Stimulated activated naive B cell treated with anti-CD40 and anti-IgM and Interleukin-4, amounts not matched to agents 10 μg/mL and 1 μg/mL and 100 μg/mL, for 72 hours (primary cell): ENCODE measurements at regions not wholly inside any gene's neighbourhood (a gene's known extent, or its start where the extent isn't known, plus 50 kb on each side); places are given as distances from the start of the nearest gene placed in this dataset.

Experiments used
- ATAC-seq, 2 donors: fragments of 150-1000 bp; cut with Tn5 transposase; replicated peaks; 2 replicates each; pipeline ENCODE4 v1.10.0; 2021; ENCODE audit warnings: moderate library complexity in 1 of 2
- DNase-seq: peaks from one replicate; pipeline ENCODE4 v3.0.0; 2021
- H3K27ac Mint-ChIP-seq: one replicate; pipeline ENCODE4 v1.8.0; 2022; ENCODE audit warnings: mild to moderate bottlenecking, mixed read lengths
- H3K27me3 Mint-ChIP-seq, 2 donors: one replicate each; pipeline ENCODE4 v1.8.0; 2022; ENCODE audit warnings: mixed read lengths in 2 of 2
- H3K36me3 Mint-ChIP-seq, 2 donors: one replicate each; pipeline ENCODE4 v1.8.0; 2022; ENCODE audit warnings: mixed read lengths in 2 of 2, mild to moderate bottlenecking in 1 of 2
- H3K4me1 Mint-ChIP-seq, 2 donors: one replicate each; pipeline ENCODE4 v1.8.0; 2022; ENCODE audit warnings: mixed read lengths in 2 of 2, mild to moderate bottlenecking in 1 of 2
- H3K4me3 Mint-ChIP-seq, 2 donors: one replicate each; pipeline ENCODE4 v1.8.0; 2022; ENCODE audit warnings: mild to moderate bottlenecking in 2 of 2, mixed read lengths in 2 of 2, moderate library complexity in 1 of 2
- H3K9me3 Mint-ChIP-seq, 2 donors: one replicate each; pipeline ENCODE4 v1.8.0; 2022; ENCODE audit warnings: mixed read lengths in 2 of 2, mild to moderate bottlenecking in 1 of 2

DNA sequence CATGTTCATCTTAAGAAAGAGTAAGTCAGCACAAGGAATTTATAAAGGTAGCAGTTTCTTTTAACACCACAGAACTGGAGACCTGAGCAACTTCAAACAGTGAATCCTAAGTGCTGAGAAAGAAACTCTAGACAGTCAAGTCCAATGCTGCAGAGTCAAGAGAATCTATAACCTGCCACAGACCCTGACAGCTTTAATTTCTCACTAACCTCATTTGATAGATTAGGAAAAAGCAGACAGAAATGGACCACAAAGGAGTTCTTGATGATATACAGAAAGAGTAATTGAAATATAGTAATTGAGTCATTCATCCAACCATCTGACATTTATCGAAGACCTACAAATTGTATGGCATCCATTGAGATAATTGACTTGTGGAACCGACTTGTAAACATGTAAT lies 847.0 kb downstream of the SORCS1 start:
- H3K4me1 Mint-ChIP-seq, result no peaks in the 10 kb centered on the region
- DNase-seq (no peak), ATAC-seq (no peak)
- H3K27ac Mint-ChIP-seq, result no peak overlapping the region
- no peaks in the 10 kb centered on the region for H3K36me3 Mint-ChIP-seq
- no peaks in the 10 kb centered on the region for H3K27me3 Mint-ChIP-seq
- no peak overlapping the region for H3K4me3 Mint-ChIP-seq
- peaks cover 3 to 5% of the 10 kb centered on the region in 2 donors for H3K9me3 Mint-ChIP-seq

- H3K4me3 Mint-ChIP-seq, result no peak overlapping the region
- ATAC-seq (no peak), DNase-seq (no peak)
- no peaks in the 10 kb centered on the region for H3K9me3 Mint-ChIP-seq
- H3K27ac Mint-ChIP-seq, result no peak overlapping the region
- no peaks in the 10 kb centered on the region for H3K4me1 Mint-ChIP-seq
- no peaks in the 10 kb centered on the region for H3K27me3 Mint-ChIP-seq
- H3K36me3 Mint-ChIP-seq, result no peaks in the 10 kb centered on the region
Observed at GRCh38 chr10:106313041-106313440, 851.5 kb downstream of the SORCS1 start.

GRCh38 chr10:106312087-106312486 lies 852.4 kb downstream of the SORCS1 start:
- no peaks in the 10 kb centered on the region for H3K27me3 Mint-ChIP-seq
- no peaks in the 10 kb centered on the region for H3K4me1 Mint-ChIP-seq
- H3K27ac Mint-ChIP-seq, result no peak overlapping the region
- ATAC-seq (no peak), DNase-seq (no peak)
- no peaks in the 10 kb centered on the region for H3K9me3 Mint-ChIP-seq
- H3K4me3 Mint-ChIP-seq, result no peak overlapping the region
- no peaks in the 10 kb centered on the region for H3K36me3 Mint-ChIP-seq

DNA sequence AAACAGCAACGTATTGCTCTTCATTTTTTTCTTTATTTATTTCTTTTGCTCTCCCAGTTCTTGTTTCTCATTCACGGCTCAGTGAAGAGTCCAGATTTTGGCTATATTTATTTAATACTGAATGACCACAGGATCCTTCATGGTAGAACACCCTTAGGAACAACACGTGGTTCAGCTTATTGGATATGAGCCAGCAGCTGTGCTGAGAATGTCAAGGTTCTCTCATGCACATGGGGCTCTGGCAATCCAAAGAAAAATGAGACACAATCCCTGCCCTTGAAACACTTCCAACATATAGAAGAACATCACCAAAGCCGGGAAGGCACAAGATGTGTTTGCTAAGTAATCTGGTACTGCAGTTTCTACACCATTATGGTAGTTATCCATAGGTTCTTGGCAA lies 852.9 kb downstream of the SORCS1 start:
- Mint-ChIP-seq H3K4me1 (no peaks in the 10 kb centered on the region), H3K27me3 (no peaks in the 10 kb centered on the region), H3K4me3 (no peak overlapping the region), H3K9me3 (no peaks in the 10 kb centered on the region), H3K36me3 (no peaks in the 10 kb centered on the region), H3K27ac (no peak overlapping the region)
- no peak for ATAC-seq
- no peak for DNase-seq

- no peaks in the 10 kb centered on the region for H3K4me1 Mint-ChIP-seq
- H3K27ac Mint-ChIP-seq, result no peak overlapping the region
- H3K9me3 Mint-ChIP-seq, result no peaks in the 10 kb centered on the region
- ATAC-seq, result no peak
- DNase-seq, result no peak
- no peaks in the 10 kb centered on the region for H3K27me3 Mint-ChIP-seq
- H3K4me3 Mint-ChIP-seq, result no peak overlapping the region
- no peaks in the 10 kb centered on the region for H3K36me3 Mint-ChIP-seq
Observed at GRCh38 chr10:106310596-106310995, 853.9 kb downstream of the SORCS1 start.

GRCh38 chr10:106309376-106309775 lies 855.1 kb downstream of the SORCS1 start:
- Mint-ChIP-seq H3K27me3 (no peaks in the 10 kb centered on the region), H3K4me1 (no peaks in the 10 kb centered on the region)

DNA sequence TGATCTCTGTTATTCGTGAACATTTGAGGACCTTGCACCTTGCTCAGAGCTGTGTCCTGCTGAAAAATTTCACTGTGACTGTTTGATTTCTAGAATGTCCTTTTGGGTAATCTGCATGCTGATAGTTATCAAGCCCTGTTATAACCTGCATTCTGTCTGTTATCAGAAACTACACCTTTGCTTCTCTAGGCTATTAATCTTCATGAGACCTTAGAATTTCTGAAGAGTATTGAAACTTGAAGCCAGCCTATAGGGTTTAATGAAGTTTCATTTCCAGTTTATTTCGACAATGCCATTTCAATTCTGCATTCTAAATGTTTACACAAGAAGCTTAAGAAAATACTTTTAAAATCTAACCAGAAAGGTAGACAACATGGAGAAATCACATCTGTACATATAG lies 856.2 kb downstream of the SORCS1 start:
- Mint-ChIP-seq H3K27ac (no peak overlapping the region), H3K4me3 (no peak overlapping the region), H3K27me3 (no peaks in the 10 kb centered on the region), H3K4me1 (no peaks in the 10 kb centered on the region), H3K36me3 (no peaks in the 10 kb centered on the region), H3K9me3 (no peaks in the 10 kb centered on the region)
- DNase-seq (no peak), ATAC-seq (no peak)

More at GRCh38 chr10:106309376-106309775, 855.1 kb downstream of the SORCS1 start:
- DNase-seq, result no peak
- ATAC-seq, result no peak
- H3K4me3 Mint-ChIP-seq, result no peak overlapping the region
- no peaks in the 10 kb centered on the region for H3K9me3 Mint-ChIP-seq
- no peaks in the 10 kb centered on the region for H3K36me3 Mint-ChIP-seq
- no peak overlapping the region for H3K27ac Mint-ChIP-seq

- no peaks in the 10 kb centered on the region for H3K4me1 Mint-ChIP-seq
- no peaks in the 10 kb centered on the region for H3K27me3 Mint-ChIP-seq
- H3K9me3 Mint-ChIP-seq, result peaks cover 0 to 4% of the 10 kb centered on the region in 2 donors
- H3K36me3 Mint-ChIP-seq, result no peaks in the 10 kb centered on the region
- H3K27ac Mint-ChIP-seq, result no peak overlapping the region
- no peak overlapping the region for H3K4me3 Mint-ChIP-seq
- DNase-seq (no peak), ATAC-seq (no peak)
Observed at GRCh38 chr10:106304056-106304455, 860.5 kb downstream of the SORCS1 start.

DNA sequence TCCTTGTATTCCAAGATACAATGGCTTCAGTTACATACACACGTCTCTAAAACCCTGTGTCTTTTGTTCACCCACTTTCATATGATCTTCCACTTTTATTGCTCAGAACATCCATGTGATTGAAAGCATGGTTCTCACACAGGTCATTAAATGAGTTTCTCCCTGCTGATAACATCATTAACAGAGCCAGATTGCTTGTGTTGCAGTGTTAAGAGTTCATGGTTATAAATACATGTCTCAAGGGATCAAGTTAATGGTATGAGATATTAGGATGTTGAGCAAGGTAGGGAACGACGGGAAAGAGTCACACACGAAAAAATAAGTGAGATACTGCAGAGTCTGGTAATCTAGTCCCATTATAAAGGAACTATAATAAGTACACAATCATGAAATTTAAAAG lies 861.5 kb downstream of the SORCS1 start:
- DNase-seq (no peak), ATAC-seq (no peak)
- no peaks in the 10 kb centered on the region for H3K27me3 Mint-ChIP-seq
- no peaks in the 10 kb centered on the region for H3K4me1 Mint-ChIP-seq
- H3K27ac Mint-ChIP-seq, result no peak overlapping the region
- no peak overlapping the region for H3K4me3 Mint-ChIP-seq
- no peaks in the 10 kb centered on the region for H3K36me3 Mint-ChIP-seq
- H3K9me3 Mint-ChIP-seq, result peaks cover 0 to 4% of the 10 kb centered on the region in 2 donors

DNA sequence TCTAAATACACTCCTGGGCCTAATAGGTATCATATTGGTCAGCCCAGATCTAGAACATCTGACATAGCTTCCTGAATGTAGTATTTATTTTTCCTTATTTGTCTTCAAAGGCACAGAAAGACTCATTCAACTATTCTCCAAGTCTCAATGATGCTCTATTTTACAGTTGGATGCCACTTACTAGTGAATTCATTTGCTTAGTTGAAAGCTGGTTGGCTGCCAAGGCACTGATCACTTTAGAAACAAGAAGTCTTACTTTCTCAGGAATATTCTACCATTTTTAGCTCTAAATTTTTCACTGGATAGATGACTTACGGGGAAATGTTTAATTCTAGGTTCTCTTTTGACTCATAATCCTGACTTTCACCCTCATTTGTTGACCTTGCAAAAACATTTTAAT lies 863.4 kb downstream of the SORCS1 start:
- Mint-ChIP-seq H3K27me3 (no peaks in the 10 kb centered on the region), H3K27ac (no peak overlapping the region), H3K4me1 (no peaks in the 10 kb centered on the region), H3K36me3 (no peaks in the 10 kb centered on the region), H3K4me3 (no peak overlapping the region), H3K9me3 (peaks cover 0 to 4% of the 10 kb centered on the region in 2 donors)
- ATAC-seq (no peak), DNase-seq (no peak)

GRCh38 chr10:106296750-106297392 lies 867.6 kb downstream of the SORCS1 start:
- Mint-ChIP-seq H3K4me1 (no peaks in the 10 kb centered on the region), H3K9me3 (peaks cover 1 to 4% of the 10 kb centered on the region in 2 donors), H3K36me3 (no peaks in the 10 kb centered on the region), H3K27me3 (no peaks in the 10 kb centered on the region), H3K4me3 (no peak overlapping the region), H3K27ac (no peak overlapping the region)
- DNase-seq (no peak), ATAC-seq (no peak)

GRCh38 chr10:106284802-106285587 lies 879.5 kb downstream of the SORCS1 start:
- Mint-ChIP-seq H3K27me3 (no peaks in the 10 kb centered on the region), H3K4me1 (no peaks in the 10 kb centered on the region), H3K27ac (no peak overlapping the region), H3K4me3 (no peak overlapping the region), H3K36me3 (no peaks in the 10 kb centered on the region), H3K9me3 (peaks cover 9 to 13% of the 10 kb centered on the region in 2 donors)
- ATAC-seq, result no peak
- DNase-seq, result no peak

- ATAC-seq (no peak), DNase-seq (no peak)
- Mint-ChIP-seq H3K4me3 (no peak overlapping the region), H3K27me3 (no peaks in the 10 kb centered on the region), H3K9me3 (peaks cover 12 to 16% of the 10 kb centered on the region in 2 donors), H3K27ac (no peak overlapping the region), H3K4me1 (peaks cover 0 to 3% of the 10 kb centered on the region in 2 donors), H3K36me3 (no peaks in the 10 kb centered on the region)
Observed at GRCh38 chr10:106280896-106281460, 883.5 kb downstream of the SORCS1 start.

- Mint-ChIP-seq H3K4me1 (peaks cover 0 to 3% of the 10 kb centered on the region in 2 donors), H3K36me3 (no peaks in the 10 kb centered on the region), H3K9me3 (peaks cover 8 to 12% of the 10 kb centered on the region in 2 donors), H3K27ac (no peak overlapping the region), H3K4me3 (no peak overlapping the region), H3K27me3 (no peaks in the 10 kb centered on the region)
- DNase-seq (no peak), ATAC-seq (no peak)
Observed at GRCh38 chr10:106278383-106278782, 886.1 kb downstream of the SORCS1 start.

- H3K9me3 Mint-ChIP-seq, result peaks cover 3 to 7% of the 10 kb centered on the region in 2 donors
- DNase-seq, result no peak
- no peak overlapping the region for H3K27ac Mint-ChIP-seq
- no peak overlapping the region for H3K4me3 Mint-ChIP-seq
- no peaks in the 10 kb centered on the region for H3K36me3 Mint-ChIP-seq
- no peaks in the 10 kb centered on the region for H3K4me1 Mint-ChIP-seq
- no peak for ATAC-seq
- H3K27me3 Mint-ChIP-seq, result no peaks in the 10 kb centered on the region
Observed at GRCh38 chr10:106271237-106271636, 893.3 kb downstream of the SORCS1 start.
